Activated CD8-positive, alpha-beta memory T cell treated with anti-CD3 and anti-CD28 coated beads, Interleukin-2, amount 50 U/mL, for 1 hour (primary cell): ENCODE measurements at regions not wholly inside any gene's neighbourhood (a gene's known extent, or its start where the extent isn't known, plus 50 kb on each side); places are given as distances from the start of the nearest gene placed in this dataset.
"Not testable (repeated sequence)": the region's sequence is repeated elsewhere in the genome, so short reads cannot be mapped to it uniquely, and the experiment has no call there.

Experiments
- DNase-seq: peaks from one replicate; pipeline ENCODE4 v3.0.0-alpha.2; 2020; ENCODE audit errors: extremely low read depth

DNA sequence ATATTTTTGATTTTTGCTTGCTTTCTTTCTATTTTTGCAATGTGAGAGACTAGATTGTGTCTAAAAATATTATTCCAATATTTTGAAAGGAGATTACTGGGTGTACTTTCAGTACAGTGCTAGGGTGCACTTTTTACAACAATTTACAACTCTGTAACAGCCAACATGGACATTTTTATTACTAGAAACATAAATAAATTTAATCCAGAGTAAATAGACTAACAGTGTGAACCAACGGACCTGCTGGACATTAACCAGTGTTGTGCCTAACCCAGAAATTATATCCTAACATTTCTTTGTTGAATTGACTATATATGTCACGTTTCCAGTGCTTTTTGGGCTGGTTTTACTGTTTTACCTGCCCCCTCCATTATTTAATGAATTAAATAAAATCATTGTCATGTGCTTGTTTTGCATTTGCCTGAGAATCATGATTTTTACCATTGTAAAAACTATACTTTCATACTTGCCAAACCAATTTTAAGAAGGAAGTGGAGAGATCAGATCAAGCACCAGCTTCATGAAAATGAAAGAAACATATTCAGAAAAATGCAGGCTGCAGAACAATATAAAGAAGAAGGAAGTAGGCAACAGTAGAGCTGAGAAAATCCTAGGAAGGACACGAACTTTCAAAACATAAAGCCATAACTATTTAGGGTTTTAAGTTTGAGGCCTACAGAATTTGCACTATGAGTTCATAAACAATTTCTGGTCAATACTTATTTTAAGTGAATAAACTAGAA, 400.8 kb upstream of the PIK3R1 start:
- DNase-seq, result no peak

DNA sequence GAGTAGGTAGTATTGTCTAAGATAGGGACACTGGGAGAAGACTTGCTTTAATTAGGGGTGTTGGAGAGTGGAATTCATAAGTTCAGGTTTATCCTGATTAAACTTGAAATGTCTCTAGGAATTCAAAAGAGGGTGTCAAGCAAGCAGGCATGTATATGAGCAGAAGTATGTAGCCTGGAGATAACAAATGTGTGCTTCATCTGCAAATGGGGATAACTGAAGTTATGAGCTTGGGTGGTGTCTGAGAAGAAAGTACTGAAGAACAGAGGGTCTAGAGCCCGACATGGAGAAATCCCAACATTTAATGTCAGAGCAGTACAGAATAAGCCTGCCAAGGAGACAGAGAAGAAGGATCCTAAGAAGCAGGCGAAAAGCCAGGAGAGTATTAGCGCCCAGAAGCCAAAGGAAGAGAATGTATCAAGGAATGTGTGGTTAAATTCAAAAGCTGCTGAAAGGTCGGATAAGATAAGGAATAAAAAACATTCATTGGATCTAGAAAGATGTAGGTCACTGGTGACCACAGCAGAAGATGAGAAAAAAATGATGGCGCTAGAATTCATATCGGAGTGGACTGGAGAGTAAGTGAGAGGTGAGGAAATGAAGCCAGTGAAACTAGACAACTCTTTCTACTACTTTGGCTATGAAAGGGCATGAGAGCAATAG, 401.5 kb upstream of the PIK3R1 start:
- DNase-seq, result no peak

GRCh38 chr5:67809589-67809988, 406.0 kb upstream of the PIK3R1 start:
- DNase-seq, result no peak

GRCh38 chr5:67808340-67808739, 407.2 kb upstream of the PIK3R1 start:
- DNase-seq, result no peak

DNA sequence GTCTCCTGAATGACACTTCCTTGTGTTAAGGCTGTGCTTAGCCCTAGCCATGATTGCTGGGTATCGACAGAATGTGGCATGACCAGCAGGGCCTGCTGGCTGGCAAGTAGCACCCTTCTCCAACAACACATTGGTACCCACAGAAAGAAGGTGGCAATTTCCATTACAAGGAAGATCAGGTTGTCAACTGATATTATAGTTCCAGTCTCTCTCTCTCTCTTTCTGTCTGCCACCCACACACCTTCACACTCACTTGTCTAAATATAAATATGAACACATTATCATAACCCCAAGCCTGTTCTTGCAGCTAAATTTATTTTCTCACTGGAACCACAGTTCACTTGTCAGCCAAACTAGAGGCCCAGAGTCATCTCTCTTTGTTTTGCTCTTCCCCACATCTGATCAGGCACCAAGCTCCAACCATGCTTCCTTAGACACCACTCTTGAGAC, 408.1 kb upstream of the PIK3R1 start:
- DNase-seq, result no peak

- DNase-seq, result no peak
These were observed 408.7 kb upstream of the PIK3R1 start for GRCh38 chr5:67806654-67807438.

GRCh38 chr5:67805666-67806348, 409.7 kb upstream of the PIK3R1 start:
- DNase-seq, result no peak

DNA sequence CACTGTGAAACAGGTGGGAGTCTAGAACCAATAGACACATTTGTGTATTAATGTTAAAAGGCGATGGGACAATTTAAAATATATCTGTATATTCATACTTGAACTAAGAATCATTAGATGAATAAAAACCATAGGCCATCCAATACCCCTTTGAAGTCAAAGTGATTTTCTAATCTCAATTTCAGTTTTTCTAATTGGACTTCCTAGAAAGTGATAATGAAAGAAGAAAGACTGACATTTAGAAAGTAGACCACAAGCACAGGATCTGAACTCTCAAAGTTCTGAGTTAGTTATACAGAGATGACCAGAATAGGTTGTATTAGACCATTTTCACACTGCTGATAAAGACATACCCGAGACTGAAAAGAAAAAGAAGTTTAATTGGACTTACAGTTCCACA, 412.8 kb upstream of the PIK3R1 start:
- no peak for DNase-seq

DNA sequence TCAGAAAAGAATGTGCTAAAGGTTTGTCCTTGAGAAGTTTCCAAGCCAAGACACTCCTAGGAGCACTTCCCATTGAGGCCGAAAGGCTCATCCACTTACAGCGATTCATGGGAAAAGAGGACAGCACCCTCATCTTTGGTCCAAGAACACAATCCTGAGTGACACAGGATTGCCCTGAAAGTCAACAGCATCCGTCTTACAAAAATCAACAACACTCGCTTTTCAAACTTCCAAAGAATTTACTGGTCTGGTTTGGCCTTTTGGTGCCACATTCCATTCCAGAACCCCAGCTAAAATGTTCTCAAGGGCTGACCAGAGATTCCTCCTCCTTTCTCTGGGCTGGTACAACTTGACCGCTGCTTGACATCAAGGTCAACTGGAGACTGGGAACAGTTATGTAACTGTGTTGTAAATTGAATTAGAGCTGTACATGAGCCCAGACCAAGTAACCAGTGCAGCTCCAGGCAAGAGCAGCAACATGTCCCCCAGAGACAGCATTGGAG, 415.8 kb upstream of the PIK3R1 start:
- no peak for DNase-seq

DNA sequence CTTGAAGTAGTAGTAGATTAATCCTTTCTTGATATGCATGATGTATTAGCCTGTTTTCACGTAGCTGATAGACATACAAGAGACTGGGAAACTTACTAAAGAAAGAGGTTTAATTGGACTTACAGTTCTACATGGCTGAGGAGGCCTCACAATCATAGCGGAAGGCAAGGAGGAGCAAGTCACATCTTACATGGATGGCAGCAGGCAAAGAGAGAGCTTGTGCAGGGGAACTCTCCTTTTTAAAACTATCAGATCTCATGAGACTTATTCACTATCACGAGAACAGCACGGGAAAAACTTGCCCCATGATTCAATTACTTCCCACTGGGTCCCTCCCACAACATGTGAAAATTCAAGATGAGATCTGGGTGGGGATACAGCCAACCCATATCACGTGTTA, 417.1 kb upstream of the PIK3R1 start:
- not testable (repeated sequence) for DNase-seq

GRCh38 chr5:67795781-67796477, 419.6 kb upstream of the PIK3R1 start:
- DNase-seq, result no peak

- no peak for DNase-seq
These were observed 421.6 kb upstream of the PIK3R1 start for GRCh38 chr5:67793966-67794365.

- no peak for DNase-seq
These were observed 422.1 kb upstream of the PIK3R1 start for GRCh38 chr5:67793418-67793817.

GRCh38 chr5:67792891-67793290, 422.7 kb upstream of the PIK3R1 start:
- DNase-seq, result no peak

GRCh38 chr5:67790390-67790789, 425.2 kb upstream of the PIK3R1 start:
- DNase-seq, result no peak

DNA sequence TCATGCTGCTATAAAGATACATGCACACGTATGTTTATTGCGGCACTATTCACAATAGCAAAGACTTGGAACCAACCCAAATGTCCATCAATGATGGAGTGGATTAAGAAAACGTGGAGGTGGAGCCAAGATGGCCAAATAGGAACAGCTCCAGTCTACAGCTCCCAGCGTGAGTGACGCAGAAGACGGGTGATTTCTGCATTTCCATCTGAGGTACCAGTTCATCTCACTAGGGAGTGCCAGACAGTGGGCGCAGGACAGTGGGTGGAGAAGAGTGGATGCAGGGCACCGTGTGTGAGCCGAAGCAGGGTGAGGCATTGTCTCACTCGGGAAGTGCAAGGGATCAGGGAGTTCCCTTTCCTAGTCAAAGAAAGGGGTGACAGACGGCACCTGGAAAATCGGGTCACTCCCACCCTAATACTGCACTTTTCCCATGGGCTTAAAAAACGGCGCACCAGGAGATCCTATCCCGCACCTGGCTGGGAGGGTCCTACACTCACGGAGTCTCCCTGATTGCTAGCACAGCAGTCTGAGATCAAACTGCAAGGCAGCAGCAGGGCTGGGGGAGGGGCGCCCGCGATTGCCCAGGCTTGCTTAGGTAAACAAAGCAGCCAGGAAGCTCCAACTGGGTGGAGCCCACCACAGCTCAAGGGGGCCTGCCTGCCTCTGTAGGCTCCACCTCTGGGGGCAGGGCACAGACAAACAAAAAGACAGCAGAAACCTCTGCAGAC, 435.5 kb upstream of the PIK3R1 start:
- DNase-seq, result not testable (repeated sequence)

- no peak for DNase-seq
These were observed 440.8 kb upstream of the PIK3R1 start for GRCh38 chr5:67774786-67775185.

DNA sequence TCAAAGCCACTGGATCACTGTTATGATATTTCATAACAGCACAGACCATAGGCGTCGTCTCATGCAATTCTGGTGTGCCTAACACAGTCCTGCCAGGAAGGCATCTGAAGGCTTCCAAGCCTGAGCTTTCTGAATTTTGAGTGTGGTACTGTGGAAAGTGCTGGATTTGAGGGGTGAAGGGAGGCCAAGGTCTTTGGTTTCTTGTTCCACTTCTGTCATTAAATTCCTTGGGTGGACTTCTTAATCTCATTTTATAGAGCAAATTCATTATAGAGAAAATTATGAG, 441.3 kb upstream of the PIK3R1 start:
- DNase-seq, result no peak

DNA sequence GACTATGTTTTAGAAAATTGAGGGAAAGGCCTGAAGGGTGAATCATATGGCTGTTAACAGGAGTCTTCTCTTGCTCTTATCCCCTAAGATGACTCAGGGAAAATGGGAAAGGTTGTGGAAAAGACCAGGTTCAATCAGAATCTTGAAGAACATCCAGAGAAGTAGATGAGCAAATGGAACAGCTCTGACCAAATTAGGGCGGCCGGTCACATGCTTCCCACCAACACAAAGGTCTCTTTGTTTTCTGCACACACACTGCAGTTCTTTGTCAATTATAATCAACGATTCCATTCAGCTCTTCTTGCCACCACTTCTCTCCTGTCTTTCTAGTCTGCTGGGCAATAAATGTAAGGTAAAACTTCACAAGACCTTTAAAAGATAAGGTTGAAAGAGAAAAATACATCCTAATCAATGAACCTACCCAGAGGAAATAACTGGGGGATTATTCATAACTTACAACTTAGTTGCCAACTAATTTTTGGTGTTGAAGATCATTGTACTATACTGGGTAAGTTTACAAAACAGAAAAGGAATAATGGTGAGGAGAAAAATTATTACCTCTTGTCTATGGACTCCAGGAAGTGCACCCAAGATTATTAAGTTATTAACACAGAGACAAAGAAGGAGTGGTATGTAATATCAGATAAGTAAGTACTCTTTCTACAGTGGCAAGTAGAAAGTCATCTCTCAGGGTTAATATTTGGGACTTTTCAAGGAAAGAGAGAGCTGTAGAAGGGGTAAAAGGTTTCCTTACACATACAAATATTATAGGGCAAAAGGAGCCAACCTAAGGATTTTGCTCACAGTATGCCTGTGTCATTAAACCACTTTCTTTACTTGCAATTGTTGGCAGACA, 441.9 kb upstream of the PIK3R1 start:
- DNase-seq, result no peak

DNA sequence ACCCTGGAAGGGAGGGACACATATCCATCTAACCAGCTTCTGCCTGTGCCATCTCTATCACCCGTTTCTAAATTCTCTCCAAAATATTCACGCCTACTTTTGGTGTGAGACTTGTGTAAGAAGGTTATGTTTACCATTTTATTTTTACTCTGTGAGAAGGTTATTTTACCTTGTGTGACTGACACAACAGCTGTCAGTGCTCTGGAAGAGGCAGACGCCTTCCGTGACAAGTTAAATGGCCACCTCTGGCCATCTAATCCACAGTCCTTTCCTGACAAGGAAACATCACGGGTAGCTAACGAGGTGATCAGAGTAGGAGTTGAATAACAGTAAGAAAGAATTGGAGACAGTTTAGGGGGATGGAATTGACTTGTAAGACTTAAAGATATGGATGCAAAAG, 443.8 kb upstream of the PIK3R1 start:
- DNase-seq, result no peak
